IMR-90 (cell line): ENCODE measurements at regions not wholly inside any gene's neighbourhood (a gene's known extent, or its start where the extent isn't known, plus 50 kb on each side); places are given as distances from the start of the nearest gene placed in this dataset.

Experiments
- ATAC-seq: fragments of 200-7000 bp; cut with Tn5 transposase; 2 replicates; pipeline ENCODE4 v1.9.1; 2020; ENCODE audit warnings: low read depth, mild to moderate bottlenecking, moderate library complexity
- BruUV-seq: library from RNA; stranded (reverse); fragments of 400-500 nt; replicated peaks from 2 replicates; lab custom pipeline; 2021; lab: Mats Ljungman, UMichigan
- CTCF ChIA-PET: fragments of 300-600 bp; formaldehyde crosslinking; extraction: SDS; loops from one replicate; lab custom pipeline; 2021; ENCODE audit warnings: antibody characterized with exemption; lab: Yijun Ruan, JAX
- POLR2A ChIA-PET: fragments of 300-600 bp; sonication (Branson Sonifier 250); formaldehyde crosslinking; loops from one replicate; lab custom pipeline; 2022; ENCODE audit warnings: antibody characterized with exemption; ENCODE audit not compliant: unreplicated experiment; lab: Charles Lee
- DNase-seq: peaks from one replicate; pipeline ENCODE4 v3.0.0; 2013
- H2AFZ ChIP-seq: replicated peaks from 2 replicates; pipeline ENCODE3; 2013; ENCODE audit warnings: low read length, mild to moderate bottlenecking; ENCODE audit not compliant: poor library complexity
- H2AK5ac ChIP-seq: 2 replicates; pipeline ENCODE4 v1.6.1; 2013; ENCODE audit warnings: low read depth, low read length, inconsistent platforms
- H2AK9ac ChIP-seq: replicated peaks from 2 replicates; pipeline ENCODE3; 2013; ENCODE audit warnings: mild to moderate bottlenecking, low read depth, low read length, moderate library complexity; ENCODE audit not compliant: poor library complexity
- H2BK120ac ChIP-seq: 2 replicates; pipeline ENCODE4 v1.6.1; 2013; ENCODE audit warnings: low read depth, low read length, inconsistent platforms
- H2BK15ac ChIP-seq: 3 replicates; pipeline ENCODE4 v1.6.1; 2013; ENCODE audit warnings: low read depth, low read length, inconsistent platforms
- H2BK20ac ChIP-seq: 2 replicates; pipeline ENCODE4 v1.6.1; 2013; ENCODE audit warnings: low read depth, mild to moderate bottlenecking, inconsistent platforms, low read length, moderate library complexity
- H2BK5ac ChIP-seq: 2 replicates; pipeline ENCODE4 v1.6.1; 2013; ENCODE audit warnings: mild to moderate bottlenecking, low read depth, low read length, inconsistent platforms; ENCODE audit not compliant: poor library complexity, severe bottlenecking
- H3K14ac ChIP-seq: replicated peaks from 2 replicates; pipeline ENCODE4 v1.6.1; 2013; ENCODE audit warnings: low read depth, low read length, inconsistent platforms
- H3K18ac ChIP-seq: 2 replicates; pipeline ENCODE4 v1.6.1; 2013; ENCODE audit warnings: low read depth, low read length, control low read depth
- H3K23ac ChIP-seq: 2 replicates; pipeline ENCODE4 v1.6.1; 2013; ENCODE audit warnings: low read depth, low read length, inconsistent platforms
- H3K27ac ChIP-seq: 2 replicates; pipeline ENCODE4 v1.5.1; 2013; ENCODE audit warnings: mild to moderate bottlenecking, control low read depth, low read length; ENCODE audit not compliant: insufficient read depth
- H3K27me3 ChIP-seq: 2 replicates; pipeline ENCODE4 v1.6.1; 2013; ENCODE audit warnings: low read length; ENCODE audit not compliant: control insufficient read depth, insufficient read depth
- H3K36me3 ChIP-seq: 2 replicates; pipeline ENCODE4 v1.6.1; 2013; ENCODE audit warnings: low read length, mixed read lengths; ENCODE audit not compliant: control insufficient read depth, insufficient read depth
- H3K4ac ChIP-seq: 2 replicates; pipeline ENCODE4 v1.6.1; 2013; ENCODE audit warnings: low read depth, low read length, inconsistent platforms
- H3K4me1 ChIP-seq: 2 replicates; pipeline ENCODE4 v1.6.1; 2013; ENCODE audit warnings: low read length, mixed read lengths; ENCODE audit not compliant: control insufficient read depth, insufficient read depth
- H3K4me2 ChIP-seq: 2 replicates; pipeline ENCODE4 v1.6.1; 2013; ENCODE audit warnings: low read depth, mild to moderate bottlenecking, control low read depth, low read length, moderate library complexity
- H3K4me3 ChIP-seq: 2 replicates; pipeline ENCODE4 v1.5.1; 2013; ENCODE audit warnings: low read depth, mild to moderate bottlenecking, control low read depth, low read length, moderate library complexity; ENCODE audit not compliant: insufficient read depth
- H3K56ac ChIP-seq: 2 replicates; pipeline ENCODE4 v1.6.1; 2013; ENCODE audit warnings: low read length, inconsistent platforms; ENCODE audit not compliant: insufficient read depth; ENCODE audit errors: extremely low read depth
- H3K79me1 ChIP-seq, 2 experiments: 2 replicates each; pipeline ENCODE4 v1.6.1; 2013; ENCODE audit warnings: low read length in 2 of 2, inconsistent platforms in 1 of 2, low read depth in 1 of 2
- H3K9ac ChIP-seq: 2 replicates; pipeline ENCODE4 v1.6.1; 2013; ENCODE audit warnings: low read depth, low read length, control low read depth
- H3K9me1 ChIP-seq: 2 replicates; pipeline ENCODE4 v1.6.1; 2013; ENCODE audit warnings: low read length, inconsistent platforms; ENCODE audit not compliant: insufficient read depth
- H3K9me3 ChIP-seq: 2 replicates; pipeline ENCODE4 v1.6.1; 2013; ENCODE audit warnings: low read length; ENCODE audit not compliant: control insufficient read depth, insufficient read depth
- H4K20me1 ChIP-seq: 2 replicates; pipeline ENCODE4 v1.6.1; 2013; ENCODE audit warnings: low read length, inconsistent platforms; ENCODE audit not compliant: insufficient read depth
- H4K5ac ChIP-seq: 2 replicates; pipeline ENCODE4 v1.6.1; 2013; ENCODE audit warnings: mild to moderate bottlenecking, low read depth, low read length, control low read depth
- H4K8ac ChIP-seq, 2 experiments: 2 replicates each; pipeline ENCODE4 v1.6.1; 2013; ENCODE audit warnings: low read depth in 2 of 2, low read length in 2 of 2, control low read depth in 1 of 2, inconsistent platforms in 1 of 2
- H4K91ac ChIP-seq: 2 replicates; pipeline ENCODE4 v1.6.1; 2013; ENCODE audit warnings: low read depth, low read length, inconsistent platforms; ENCODE audit not compliant: insufficient read depth
- BHLHE40 ChIP-seq: fragments of 150-350 bp; IDR thresholded peaks from 2 replicates; pipeline ENCODE4 v1.6.1; 2016; ENCODE audit warnings: mild to moderate bottlenecking, low read depth, low read length
- CEBPB ChIP-seq: IDR thresholded peaks from 2 replicates; pipeline ENCODE4 v1.6.1; 2012; ENCODE audit warnings: low read depth, low read length, improper control_type of control experiment
- CHD1 ChIP-seq: IDR thresholded peaks from 2 replicates; pipeline ENCODE4 v1.6.1; 2012; ENCODE audit warnings: low read depth, low read length, improper control_type of control experiment
- ELK1 ChIP-seq: fragments of 150-350 bp; IDR thresholded peaks from 2 replicates; pipeline ENCODE4 v1.6.1; 2016; ENCODE audit warnings: low read depth, mild to moderate bottlenecking, low read length, moderate library complexity, borderline replicate concordance
- FOS ChIP-seq: fragments of 150-350 bp; IDR thresholded peaks from 2 replicates; pipeline ENCODE4 v1.6.1; 2016; ENCODE audit warnings: low read depth, low read length
- MAFK ChIP-seq: IDR thresholded peaks from 2 replicates; pipeline ENCODE4 v1.6.1; 2012; ENCODE audit warnings: low read depth, low read length, improper control_type of control experiment
- MAZ ChIP-seq: IDR thresholded peaks from 2 replicates; pipeline ENCODE4 v1.6.1; 2012; ENCODE audit warnings: low read depth, mild to moderate bottlenecking, low read length, improper control_type of control experiment, moderate library complexity, borderline replicate concordance
- MXI1 ChIP-seq: IDR thresholded peaks from 2 replicates; pipeline ENCODE4 v1.6.1; 2012; ENCODE audit warnings: low read depth, mild to moderate bottlenecking, low read length, moderate library complexity, borderline replicate concordance
- NFE2L2 ChIP-seq: fragments of 150-350 bp; IDR thresholded peaks from 2 replicates; pipeline ENCODE4 v1.6.1; 2016; ENCODE audit warnings: low read depth, mild to moderate bottlenecking, low read length
- POLR2A ChIP-seq: IDR thresholded peaks from 2 replicates; pipeline ENCODE4 v1.6.1; 2012; ENCODE audit warnings: mild to moderate bottlenecking, low read depth, low read length
- RAD21 ChIP-seq: IDR thresholded peaks from 2 replicates; pipeline ENCODE4 v1.6.1; 2012; ENCODE audit warnings: low read length, improper control_type of control experiment
- RCOR1 ChIP-seq: IDR thresholded peaks from 2 replicates; pipeline ENCODE4 v1.6.1; 2012; ENCODE audit warnings: mild to moderate bottlenecking, low read length, improper control_type of control experiment; ENCODE audit not compliant: insufficient replicate concordance
- RFX5 ChIP-seq: IDR thresholded peaks from 2 replicates; pipeline ENCODE4 v1.8.0; 2012; ENCODE audit warnings: low read depth, mild to moderate bottlenecking, low read length, moderate library complexity
- SMC3 ChIP-seq: fragments of 150-350 bp; IDR thresholded peaks from 2 replicates; pipeline ENCODE4 v1.6.1; 2016; ENCODE audit warnings: low read depth, mild to moderate bottlenecking, antibody characterized with exemption, low read length, moderate library complexity
- USF2 ChIP-seq: fragments of 150-350 bp; IDR thresholded peaks from 2 replicates; pipeline ENCODE4 v1.6.1; 2017; ENCODE audit warnings: mild to moderate bottlenecking, antibody characterized with exemption, low read length, low read depth
- WGBS, 2 experiments: methylation state at CpG; one replicate each; pipeline versions ENCODE4 v1.1.5 to v1.1.7; 2013; ENCODE audit warnings: missing lambda C conversion rate in 2 of 2; ENCODE audit not compliant: insufficient read length in 1 of 2; ENCODE audit errors: extremely low coverage in 2 of 2; 5-methylcytosine and 5-hydroxymethylcytosine counted together
- dilution Hi-C: fragments of 300-500 bp; cut with HindIII; formaldehyde crosslinking; loops from one replicate; pipeline ENCODE4 v1.14.3; 2018; ENCODE audit warnings: low sequenced_read_pairs; ENCODE audit not compliant: unreplicated experiment
- in situ Hi-C: fragments of 300-500 bp; cut with MboI; formaldehyde crosslinking; loops from 3 replicates; pipeline ENCODE4 v1.14.3; 2019; ENCODE audit warnings: low sequenced_read_pairs, inconsistent platforms, mixed read lengths
- intact Hi-C: fragments of 100-400 bp; cut with micrococcal nuclease; formaldehyde crosslinking; loops from 2 replicates; pipeline ENCODE4 v1.10.0; 2022
- TF ChIP-seq, protein P1 (sequence below): conservative IDR thresholded peaks from 2 replicates; pipeline ENCODE4 v1.5.1; 2012; ENCODE audit warnings: mild to moderate bottlenecking, low read depth, low read length, improper control_type of control experiment

- Histone ChIP-seq H3K79me1 (no peaks in the 10 kb centered on the region), H4K8ac (no peak overlapping the region), H4K5ac (no peak overlapping the region), H3K36me3 (no peaks in the 10 kb centered on the region), H3K56ac (no peak overlapping the region), H3K9ac (no peak overlapping the region), H2BK20ac (no peak overlapping the region), H3K4me3 (no peak overlapping the region), H4K91ac (no peak overlapping the region), H2BK120ac (no peak overlapping the region), H2AFZ (no peak overlapping the region), H3K9me1 (no peaks in the 10 kb centered on the region), H2BK5ac (no peak overlapping the region), H3K4me1 (no peaks in the 10 kb centered on the region), H3K27me3 (no peaks in the 10 kb centered on the region), H3K27ac (no peak overlapping the region), H3K23ac (no peak overlapping the region), H3K18ac (no peak overlapping the region), H2AK9ac (no peak overlapping the region), H2AK5ac (no peak overlapping the region), H2BK15ac (no peak overlapping the region), H3K14ac (no peak overlapping the region), H3K9me3 (no peaks in the 10 kb centered on the region; the same call in 1 of the 2 replicates), H3K4me2 (no peak overlapping the region), H4K20me1 (no peaks in the 10 kb centered on the region), H3K4ac (no peak overlapping the region)
- no peak for TF ChIP-seq CEBPB
- no peak for TF ChIP-seq RFX5
- TF ChIP-seq BHLHE40: no peak
- no peak for TF ChIP-seq ELK1
- TF ChIP-seq USF2: no peak
- no peak for TF ChIP-seq MXI1
- TF ChIP-seq CHD1: no peak
- TF ChIP-seq, protein P1, sequence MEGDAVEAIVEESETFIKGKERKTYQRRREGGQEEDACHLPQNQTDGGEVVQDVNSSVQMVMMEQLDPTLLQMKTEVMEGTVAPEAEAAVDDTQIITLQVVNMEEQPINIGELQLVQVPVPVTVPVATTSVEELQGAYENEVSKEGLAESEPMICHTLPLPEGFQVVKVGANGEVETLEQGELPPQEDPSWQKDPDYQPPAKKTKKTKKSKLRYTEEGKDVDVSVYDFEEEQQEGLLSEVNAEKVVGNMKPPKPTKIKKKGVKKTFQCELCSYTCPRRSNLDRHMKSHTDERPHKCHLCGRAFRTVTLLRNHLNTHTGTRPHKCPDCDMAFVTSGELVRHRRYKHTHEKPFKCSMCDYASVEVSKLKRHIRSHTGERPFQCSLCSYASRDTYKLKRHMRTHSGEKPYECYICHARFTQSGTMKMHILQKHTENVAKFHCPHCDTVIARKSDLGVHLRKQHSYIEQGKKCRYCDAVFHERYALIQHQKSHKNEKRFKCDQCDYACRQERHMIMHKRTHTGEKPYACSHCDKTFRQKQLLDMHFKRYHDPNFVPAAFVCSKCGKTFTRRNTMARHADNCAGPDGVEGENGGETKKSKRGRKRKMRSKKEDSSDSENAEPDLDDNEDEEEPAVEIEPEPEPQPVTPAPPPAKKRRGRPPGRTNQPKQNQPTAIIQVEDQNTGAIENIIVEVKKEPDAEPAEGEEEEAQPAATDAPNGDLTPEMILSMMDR: no peak
- TF ChIP-seq SMC3: no peak
- TF ChIP-seq RAD21: no peak
- no peak for TF ChIP-seq FOS
- TF ChIP-seq MAZ: no peak
- no peak for TF ChIP-seq MAFK
- no peak for TF ChIP-seq NFE2L2
- TF ChIP-seq POLR2A: no peak
- TF ChIP-seq RCOR1: no peak
- WGBS, 2 experiments: no CpG with 5 or more reads among the region's 6 CpGs
- DNase-seq (no peak), ATAC-seq (no peak)
- ChIA-PET POLR2A (no interaction called here), CTCF (no interaction called here)
- BruUV-seq: no TSS peak
- in situ Hi-C loops (no loop called here), dilution Hi-C loops (no loop called here), intact Hi-C loops (no loop called here)
Observed at GRCh38 chr2:5967506-5967905, 275.3 kb downstream of the SOX11 start.
